GM23338 (cell line): ENCODE measurements at regions not wholly inside any gene's neighbourhood (a gene's known extent, or its start where the extent isn't known, plus 50 kb on each side); places are given as distances from the start of the nearest gene placed in this dataset.

Experiments
- ATAC-seq: fragments of 200-7000 bp; cut with Tn5 transposase; 3 replicates; pipeline ENCODE4 v1.9.1; 2020
- DNase-seq: peaks from one replicate; pipeline ENCODE4 v3.0.0-alpha.2; 2015; ENCODE audit warnings: low spot score
- H2AFZ ChIP-seq: fragments of 200-600 bp; sonication (generic); 2 replicates; pipeline ENCODE4 v1.8.0; 2016; ENCODE audit warnings: antibody characterized with exemption, mild to moderate bottlenecking, moderate library complexity
- H3F3A ChIP-seq: fragments of 200-600 bp; sonication (generic); replicated peaks from 2 replicates; pipeline ENCODE4 v1.8.0; 2017; ENCODE audit warnings: antibody characterized with exemption, mixed run types, low read depth
- H3K27ac ChIP-seq: fragments of 200-600 bp; sonication (generic); 2 replicates; pipeline ENCODE4 v1.6.1; 2016; ENCODE audit warnings: low read depth
- H3K27me3 ChIP-seq: fragments of 200-600 bp; sonication (generic); 2 replicates; pipeline ENCODE4 v1.8.0; 2016; ENCODE audit warnings: mild to moderate bottlenecking, mixed run types, moderate library complexity; ENCODE audit not compliant: insufficient read depth
- H3K36me3 ChIP-seq: fragments of 200-600 bp; sonication (generic); 2 replicates; pipeline ENCODE4 v1.8.0; 2016; ENCODE audit warnings: mild to moderate bottlenecking; ENCODE audit not compliant: insufficient read depth
- H3K4me1 ChIP-seq: fragments of 200-600 bp; sonication (generic); 2 replicates; pipeline ENCODE4 v1.8.0; 2016; ENCODE audit warnings: mild to moderate bottlenecking, moderate library complexity; ENCODE audit not compliant: insufficient read depth
- H3K4me2 ChIP-seq: fragments of 200-600 bp; sonication (generic); 2 replicates; pipeline ENCODE4 v1.7.1; 2017; ENCODE audit warnings: mixed run types
- H3K4me3 ChIP-seq: fragments of 200-600 bp; sonication (generic); 2 replicates; pipeline ENCODE4 v1.6.1; 2016; ENCODE audit warnings: mixed run types
- H3K79me2 ChIP-seq: fragments of 200-600 bp; sonication (generic); replicated peaks from 2 replicates; pipeline ENCODE4 v1.8.0; 2017; ENCODE audit warnings: mild to moderate bottlenecking; ENCODE audit not compliant: insufficient read depth
- H3K9me2 ChIP-seq: fragments of 200-600 bp; sonication (generic); 2 replicates; pipeline ENCODE4 v1.8.0; 2017; ENCODE audit not compliant: insufficient read depth
- H4K20me1 ChIP-seq: fragments of 200-600 bp; sonication (generic); replicated peaks from 2 replicates; pipeline ENCODE4 v1.8.0; 2017; ENCODE audit warnings: mild to moderate bottlenecking; ENCODE audit not compliant: insufficient read depth
- H3K27ac Mint-ChIP-seq: 2 replicates; pipeline ENCODE4 v1.8.0; 2020; ENCODE audit warnings: inconsistent platforms, mild to moderate bottlenecking, moderate library complexity, mixed read lengths
- H3K27me3 Mint-ChIP-seq: 3 replicates; pipeline ENCODE4 v1.8.0; 2022; ENCODE audit warnings: low read depth, mild to moderate bottlenecking, moderate library complexity, mixed read lengths, inconsistent platforms; ENCODE audit not compliant: insufficient read depth, poor library complexity
- H3K36me3 Mint-ChIP-seq: 3 replicates; pipeline ENCODE4 v1.8.0; 2021; ENCODE audit warnings: low read depth, mild to moderate bottlenecking, inconsistent platforms, moderate library complexity, mixed read lengths
- H3K4me1 Mint-ChIP-seq: 3 replicates; pipeline ENCODE4 v1.8.0; 2020; ENCODE audit warnings: mild to moderate bottlenecking, inconsistent platforms, mixed read lengths
- H3K4me3 Mint-ChIP-seq: 3 replicates; pipeline ENCODE4 v1.8.0; 2021; ENCODE audit warnings: moderate library complexity, mild to moderate bottlenecking, inconsistent platforms, mixed read lengths
- H3K9me3 Mint-ChIP-seq: 3 replicates; pipeline ENCODE4 v1.8.0; 2020; ENCODE audit warnings: moderate library complexity, mild to moderate bottlenecking, inconsistent platforms, mixed read lengths
- CREB1 ChIP-seq: fragments of 250-450 bp; sonication (Bioruptor Pico); IDR thresholded peaks from 2 replicates; pipeline ENCODE4 v1.5.0; 2020; ENCODE audit warnings: low read depth, mild to moderate bottlenecking, moderate library complexity
- ETS1 ChIP-seq: IDR thresholded peaks from 2 replicates; pipeline ENCODE4 v1.6.1; 2016; ENCODE audit warnings: antibody characterized with exemption
- EZH2 ChIP-seq: fragments of 200-600 bp; sonication (generic); IDR thresholded peaks from one replicate; pipeline ENCODE4 v1.8.0; 2017; ENCODE audit warnings: antibody characterized with exemption, mild to moderate bottlenecking, low read depth; ENCODE audit not compliant: unreplicated experiment
- EZH2phosphoT487 ChIP-seq: fragments of 200-600 bp; sonication (generic); IDR thresholded peaks from one replicate; pipeline ENCODE4 v1.8.1; 2018; ENCODE audit warnings: antibody characterized with exemption; ENCODE audit not compliant: unreplicated experiment
- NANOG ChIP-seq: IDR thresholded peaks from 2 replicates; pipeline ENCODE4 v1.6.1; 2016; ENCODE audit warnings: antibody characterized with exemption, borderline replicate concordance
- POLR2AphosphoS5 ChIP-seq: IDR thresholded peaks from 2 replicates; pipeline ENCODE4 v1.6.1; 2016; ENCODE audit warnings: antibody characterized with exemption, low read depth
- REST ChIP-seq: IDR thresholded peaks from one replicate; pipeline ENCODE4 v1.6.1; 2018; ENCODE audit warnings: antibody characterized with exemption; ENCODE audit not compliant: unreplicated experiment
- ZNF114 ChIP-seq: fragments of 250-450 bp; sonication (Bioruptor Pico); IDR thresholded peaks from 2 replicates; pipeline ENCODE4 v1.5.0; 2020; ENCODE audit warnings: mild to moderate bottlenecking, moderate library complexity
- ZNF331 ChIP-seq: fragments of 250-450 bp; sonication (Bioruptor Pico); IDR thresholded peaks from 2 replicates; pipeline ENCODE4 v1.5.0; 2020; ENCODE audit warnings: low read depth, mild to moderate bottlenecking, moderate library complexity
- ZNF462 ChIP-seq: fragments of 250-450 bp; sonication (Bioruptor Pico); IDR thresholded peaks from 2 replicates; pipeline ENCODE4 v1.5.0; 2020; ENCODE audit warnings: mild to moderate bottlenecking, moderate library complexity

GRCh38 chr3:115438799-115439198 is 184.5 kb upstream of the GAP43 start (continued):
- TF ChIP-seq REST = no peak
- TF ChIP-seq EZH2phosphoT487 = no peak
- no peak for TF ChIP-seq ZNF114 (CRISPR knock-in tag)

GRCh38 chr3:115445559-115445958 is 177.8 kb upstream of the GAP43 start:
- H3K79me2 ChIP-seq = no peaks in the 10 kb centered on the region
- no peaks in the 10 kb centered on the region for H3K36me3 ChIP-seq
- no peaks in the 10 kb centered on the region for H3K27me3 ChIP-seq
- Mint-ChIP-seq H3K4me3 (no peak overlapping the region), H3K27me3 (no peaks in the 10 kb centered on the region), H3K4me1 (no peaks in the 10 kb centered on the region), H3K9me3 (no peaks in the 10 kb centered on the region; the same call in 2 of the 3 replicates), H3K36me3 (no peaks in the 10 kb centered on the region), H3K27ac (no peak overlapping the region)
- no peak overlapping the region for H2AFZ ChIP-seq
- no peak overlapping the region for H3K4me3 ChIP-seq
- no peaks in the 10 kb centered on the region for H4K20me1 ChIP-seq
- no peak overlapping the region for H3K4me2 ChIP-seq
- no peaks in the 10 kb centered on the region for H3K4me1 ChIP-seq
- DNase-seq (no peak), ATAC-seq (no peak)
- H3K9me2 ChIP-seq = no peaks in the 10 kb centered on the region
- H3F3A ChIP-seq = no peaks in the 10 kb centered on the region
- H3K27ac ChIP-seq = no peak overlapping the region
- no peak for TF ChIP-seq ZNF114 (CRISPR knock-in tag)
- TF ChIP-seq ZNF462 (CRISPR knock-in tag) = no peak
- no peak for TF ChIP-seq ZNF331 (CRISPR knock-in tag)
- TF ChIP-seq POLR2AphosphoS5 = no peak
- no peak for TF ChIP-seq CREB1 (CRISPR knock-in tag)
- no peak for TF ChIP-seq NANOG
- no peak for TF ChIP-seq EZH2
- TF ChIP-seq EZH2phosphoT487 = no peak
- no peak for TF ChIP-seq REST
- no peak for TF ChIP-seq ETS1
